HG02943 (cell line): ENCODE measurements at regions not wholly inside any gene's neighbourhood (a gene's known extent, or its start where the extent isn't known, plus 50 kb on each side); places are given as distances from the start of the nearest gene placed in this dataset.

Experiments
- ATAC-seq: cut with Tn5 transposase; IDR thresholded peaks from one replicate; pipeline ENCODE4 v1.9.1; 2021; ENCODE audit warnings: mild to moderate bottlenecking, low read depth, moderate library complexity; ENCODE audit not compliant: unreplicated experiment

- ATAC-seq, result no peak
Measured at GRCh38 chr1:114342376-114342775, 168.6 kb downstream of the TRIM33 start.

DNA sequence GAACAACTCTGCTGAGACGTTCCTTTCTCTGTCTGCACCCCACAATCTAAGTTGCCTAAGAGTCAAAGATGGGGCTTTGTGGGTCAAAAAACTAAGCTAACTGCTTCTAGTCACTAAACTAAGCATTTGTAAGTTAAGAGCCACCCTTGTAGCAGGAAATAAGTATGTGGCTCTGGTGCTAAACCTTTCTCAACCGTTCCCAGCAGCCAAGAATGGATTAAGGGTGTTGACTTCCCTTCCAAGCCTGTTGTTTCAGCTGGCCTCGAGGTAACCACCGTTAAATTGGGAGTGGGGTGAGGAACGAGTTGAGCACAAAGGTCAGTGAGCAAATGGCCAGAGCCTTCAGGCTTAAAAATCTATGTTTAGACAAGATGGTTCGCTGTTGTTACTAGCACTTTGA lies 169.1 kb downstream of the TRIM33 start:
- ATAC-seq, result no peak

DNA sequence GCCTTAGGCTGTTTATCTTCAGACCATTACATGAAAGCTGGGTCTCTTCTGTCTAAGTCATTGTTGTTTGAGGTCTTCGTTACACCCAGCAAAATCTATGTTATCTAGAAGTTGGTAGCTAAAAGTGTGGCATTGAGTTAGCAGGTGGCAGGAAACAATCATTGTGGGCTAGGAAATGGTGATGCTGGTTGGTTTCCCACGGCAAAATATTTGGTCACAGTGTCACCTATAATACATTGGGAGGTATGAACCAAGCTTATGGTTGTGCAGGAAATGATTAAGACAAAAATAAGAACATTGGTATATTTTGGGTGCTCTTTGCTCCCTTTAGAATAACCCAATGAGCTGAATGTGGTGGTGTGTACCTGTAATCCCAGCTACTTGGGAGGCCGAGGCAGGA lies 169.7 kb downstream of the TRIM33 start:
- ATAC-seq, result no peak

- ATAC-seq, result no peak
Measured at GRCh38 chr1:114340892-114341291, 170.1 kb downstream of the TRIM33 start.

DNA sequence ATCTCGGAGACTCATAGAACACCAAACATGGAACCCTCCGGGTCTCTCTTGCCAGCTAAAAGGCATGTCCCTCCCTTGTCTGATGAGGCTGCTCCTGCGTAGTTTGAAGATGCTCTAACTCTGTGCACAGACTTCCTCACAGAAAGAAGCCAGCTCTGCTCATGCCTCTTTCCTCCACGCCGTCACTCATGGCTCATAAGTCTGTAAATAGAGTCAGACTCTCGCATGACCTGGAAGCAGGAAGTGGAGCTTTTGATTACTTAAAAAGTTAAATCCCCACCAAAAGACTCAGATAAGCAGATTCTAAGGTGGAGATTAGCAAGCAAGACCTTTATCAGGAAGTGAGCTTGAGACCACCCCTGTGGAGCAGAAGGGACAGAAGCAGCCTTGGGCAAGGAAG lies 171.6 kb downstream of the TRIM33 start:
- no peak for ATAC-seq

- ATAC-seq, result no peak
Measured at GRCh38 chr1:114338191-114338890, 172.7 kb downstream of the TRIM33 start.

- ATAC-seq, result no peak
Measured at GRCh38 chr1:114337417-114337816, 173.6 kb downstream of the TRIM33 start.

GRCh38 chr1:114336360-114336759 lies 174.6 kb downstream of the TRIM33 start:
- no peak for ATAC-seq

DNA sequence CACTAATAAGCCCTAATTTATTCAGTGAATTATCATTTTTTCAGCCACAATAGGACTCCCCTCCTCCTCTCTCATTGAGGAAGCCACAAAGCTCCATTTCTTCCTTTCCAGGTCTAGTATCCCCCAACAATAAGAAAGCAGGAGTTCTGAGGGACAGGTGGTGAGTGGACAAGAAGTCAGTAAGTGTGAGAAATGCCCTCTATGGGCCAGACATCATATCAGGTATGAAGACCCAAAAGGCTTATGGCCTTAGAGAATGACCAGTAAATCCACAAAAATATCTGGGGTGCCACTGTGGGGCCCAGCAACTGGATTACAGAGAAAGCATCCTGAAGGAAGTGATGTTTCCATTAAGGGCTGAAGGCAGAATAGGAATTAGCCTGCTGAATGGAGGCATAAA lies 175.7 kb downstream of the TRIM33 start:
- ATAC-seq, result no peak

DNA sequence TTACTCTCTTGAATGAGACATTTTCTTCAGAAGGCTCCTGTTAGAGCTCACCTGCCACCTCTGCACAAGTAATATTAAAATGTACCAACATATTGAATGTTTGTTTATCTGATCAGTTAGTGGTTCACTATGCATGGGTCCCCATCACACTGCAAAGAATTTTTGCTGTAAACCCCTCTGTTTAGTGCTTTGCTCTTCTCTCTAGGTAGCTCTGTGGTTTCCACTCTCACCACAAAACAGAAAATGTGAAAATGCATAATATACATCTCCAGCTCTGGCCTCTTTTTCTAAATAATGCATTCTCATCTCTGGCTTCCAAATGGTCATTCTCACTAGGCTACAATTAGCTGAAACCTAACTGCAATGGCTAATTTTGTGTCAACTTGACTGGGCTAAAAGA lies 176.7 kb downstream of the TRIM33 start:
- ATAC-seq, result no peak

GRCh38 chr1:114333690-114334089 lies 177.3 kb downstream of the TRIM33 start:
- no peak for ATAC-seq

GRCh38 chr1:114331936-114332335 lies 178.3 kb upstream of the SYT6 start:
- no peak for ATAC-seq

GRCh38 chr1:114330451-114330983 lies 176.8 kb upstream of the SYT6 start:
- ATAC-seq, result no peak

- ATAC-seq, result no peak
Measured at GRCh38 chr1:114328361-114328904, 174.8 kb upstream of the SYT6 start.

GRCh38 chr1:114324662-114324965 lies 170.9 kb upstream of the SYT6 start:
- no peak for ATAC-seq

DNA sequence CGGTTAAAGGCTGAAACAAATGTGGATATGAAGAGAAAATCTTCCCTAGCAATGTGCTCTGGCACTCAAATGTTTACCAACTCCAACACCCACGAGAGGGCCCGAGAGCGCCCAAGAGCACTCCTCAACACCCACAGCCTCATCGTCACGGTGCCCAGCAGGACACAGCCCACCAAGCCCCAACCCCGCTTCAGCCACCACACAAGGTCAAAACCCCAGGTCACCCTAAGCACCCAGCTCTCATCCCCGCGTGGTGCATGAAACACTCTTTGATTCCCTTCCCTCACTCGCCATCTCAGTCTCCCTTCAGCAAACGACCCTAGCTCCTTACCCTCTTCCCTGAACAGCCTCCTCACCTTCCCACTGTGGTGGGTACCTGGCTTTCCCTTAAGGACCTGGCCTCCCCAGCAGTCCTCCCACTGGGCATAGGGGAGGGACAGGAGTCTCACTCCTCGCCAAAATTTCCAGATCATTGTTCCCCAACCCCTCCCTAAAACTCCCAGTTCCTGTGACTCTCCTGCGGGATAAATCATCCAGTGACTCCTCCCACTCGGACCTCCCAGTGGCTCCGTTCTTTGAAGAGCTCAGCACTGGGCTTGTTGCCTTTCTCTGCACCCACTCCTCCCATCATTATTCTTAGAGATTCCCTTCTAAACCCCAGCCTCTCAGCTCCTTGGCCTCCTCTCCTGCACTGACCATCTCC lies 170.4 kb upstream of the SYT6 start:
- no peak for ATAC-seq

GRCh38 chr1:114322734-114323133 lies 169.1 kb upstream of the SYT6 start:
- ATAC-seq, result no peak

DNA sequence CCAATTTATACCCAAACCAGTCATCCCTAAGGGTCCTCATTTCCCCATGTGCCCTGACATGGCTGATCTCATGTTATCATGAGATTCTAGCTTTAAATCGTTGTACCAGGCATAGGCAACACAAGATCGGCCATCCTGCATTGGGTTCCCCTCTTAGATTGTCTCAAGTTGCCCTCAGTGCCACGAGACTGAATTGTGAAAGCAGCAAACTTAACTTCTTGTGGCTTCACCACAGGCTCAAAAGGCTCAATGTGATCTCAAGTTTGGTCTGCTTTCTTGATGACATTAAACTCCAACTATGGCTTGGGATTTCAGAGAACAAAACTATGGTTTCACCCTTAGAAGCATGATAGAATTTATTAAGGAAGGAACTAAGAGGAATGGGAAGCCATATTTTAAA lies 168.5 kb upstream of the SYT6 start:
- no peak for ATAC-seq

DNA sequence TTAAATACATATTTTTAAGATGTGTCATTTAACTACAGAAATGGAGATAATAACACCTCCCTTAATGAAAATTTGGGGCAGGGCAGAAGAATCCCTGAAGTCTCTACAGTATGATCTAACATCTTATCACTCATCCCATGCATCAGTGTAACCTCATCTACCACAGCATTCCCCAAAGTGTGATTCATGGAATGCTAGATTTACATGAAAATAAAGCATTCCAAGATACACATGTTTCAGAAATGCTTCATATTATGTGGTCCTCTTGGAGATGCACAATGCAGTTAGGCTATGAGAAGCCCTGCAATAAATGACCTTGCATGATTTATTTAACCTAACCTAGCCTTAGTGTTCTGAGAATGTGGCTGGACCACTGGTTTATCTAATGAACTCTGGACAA lies 166.9 kb upstream of the SYT6 start:
- ATAC-seq, result no peak

DNA sequence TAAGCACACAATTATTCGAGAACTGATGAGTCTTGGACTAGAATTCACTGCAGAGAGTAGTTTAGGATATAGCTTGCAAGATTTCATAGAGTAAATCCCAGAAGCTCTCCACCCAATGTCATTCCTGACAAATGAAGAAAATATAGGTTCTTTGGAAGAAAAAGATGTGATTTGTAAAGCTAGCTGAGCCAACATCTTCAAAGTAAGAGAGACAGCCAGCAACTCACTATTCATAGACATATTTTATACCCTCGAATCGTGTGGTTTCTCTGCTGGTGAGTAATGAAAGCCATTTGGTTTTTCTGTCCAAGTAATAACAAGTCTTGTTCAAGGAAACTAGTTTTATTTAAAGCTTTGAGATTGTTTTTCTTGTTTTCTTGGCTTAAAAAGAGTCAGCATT lies 165.7 kb upstream of the SYT6 start:
- ATAC-seq, result no peak

GRCh38 chr1:114318961-114319360 lies 165.3 kb upstream of the SYT6 start:
- no peak for ATAC-seq

DNA sequence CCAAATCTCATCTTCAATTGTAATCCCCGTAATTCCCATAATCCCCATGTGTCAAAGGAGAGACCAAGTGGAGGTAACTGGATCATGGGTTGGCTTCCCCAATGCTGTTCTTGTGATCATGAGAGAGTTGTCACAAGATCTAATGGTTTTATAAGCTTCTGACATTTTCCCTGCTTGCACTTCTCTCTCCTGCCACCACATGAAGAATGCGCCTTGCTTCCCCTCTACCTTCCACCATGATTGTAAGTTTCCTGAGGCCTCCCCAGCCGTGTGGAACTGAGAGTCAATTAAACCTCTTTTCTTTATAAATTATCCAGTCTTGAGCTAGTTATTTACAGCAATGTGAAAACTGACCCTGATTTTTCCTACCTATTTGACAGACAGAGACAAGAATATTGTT lies 162.5 kb upstream of the SYT6 start:
- ATAC-seq, result no peak
